ENCODE measurements at regions not wholly inside any gene's neighbourhood (a gene's known extent, or its start where the extent isn't known, plus 50 kb on each side); places are given as distances from the start of the nearest gene placed in this dataset.
"Not testable (repeated sequence)": the region's sequence is repeated elsewhere in the genome, so short reads cannot be mapped to it uniquely, and the experiment has no call there.

- not testable (repeated sequence) for DNase-seq
Observed at GRCh38 chr5:82532075-82532474, 253.9 kb upstream of the RPS23 start.

- DNase-seq, result no peak
Observed at GRCh38 chr5:82526540-82526939, 248.4 kb upstream of the RPS23 start.

- no peak for DNase-seq
Observed at GRCh38 chr5:82525626-82526025, 247.5 kb upstream of the RPS23 start.

- no peak for DNase-seq
Observed at GRCh38 chr5:82523633-82524032, 245.5 kb upstream of the RPS23 start.

- no peak for DNase-seq
Observed at GRCh38 chr5:82522897-82523296, 244.7 kb upstream of the RPS23 start.

GRCh38 chr5:82521431-82522051 lies 243.4 kb upstream of the RPS23 start:
- no peak for DNase-seq

GRCh38 chr5:82519558-82519957 lies 241.4 kb upstream of the RPS23 start:
- no peak for DNase-seq

GRCh38 chr5:82517544-82518075 lies 239.5 kb upstream of the RPS23 start:
- DNase-seq, result no peak

- no peak for DNase-seq
Observed at GRCh38 chr5:82513738-82514137, 235.6 kb upstream of the RPS23 start.

GRCh38 chr5:82512025-82512424 lies 233.9 kb upstream of the RPS23 start:
- DNase-seq, result no peak

- DNase-seq, result no peak
Observed at GRCh38 chr5:82511134-82511533, 233.0 kb upstream of the RPS23 start.

GRCh38 chr5:82509762-82510161 lies 231.6 kb upstream of the RPS23 start:
- DNase-seq, result no peak

GRCh38 chr5:82506390-82506789 lies 228.2 kb upstream of the RPS23 start:
- DNase-seq, result not testable (repeated sequence)

GRCh38 chr5:82499725-82500244 lies 221.6 kb upstream of the RPS23 start:
- no peak for DNase-seq

GRCh38 chr5:82497242-82497641 lies 219.1 kb upstream of the RPS23 start:
- DNase-seq, result no peak

- DNase-seq, result no peak
Observed at GRCh38 chr5:82494942-82495341, 216.8 kb upstream of the RPS23 start.

GRCh38 chr5:82493221-82493620 lies 215.1 kb upstream of the RPS23 start:
- no peak for DNase-seq

GRCh38 chr5:82491397-82491796 lies 213.2 kb upstream of the RPS23 start:
- DNase-seq, result no peak

GRCh38 chr5:82489683-82490082 lies 211.5 kb upstream of the RPS23 start:
- DNase-seq, result no peak

- DNase-seq, result no peak
Observed at GRCh38 chr5:82487131-82487530, 209.0 kb upstream of the RPS23 start.

- no peak for DNase-seq
Observed at GRCh38 chr5:82480331-82480730, 202.2 kb upstream of the RPS23 start.

- DNase-seq, result no peak
Observed at GRCh38 chr5:82476155-82476554, 198.0 kb upstream of the RPS23 start.

- DNase-seq, result no peak
Observed at GRCh38 chr5:82473262-82473661, 195.1 kb upstream of the RPS23 start.

GRCh38 chr5:82470185-82470994 lies 192.2 kb upstream of the RPS23 start:
- DNase-seq, result no peak

All from stimulated activated CD8-positive, alpha-beta memory T cell treated with anti-CD3 and anti-CD28 coated beads, Interleukin-4, amount 100 ng/mL, for 48 hours (primary cell).